ENCODE measurements at regions not wholly inside any gene's neighbourhood (a gene's known extent, or its start where the extent isn't known, plus 50 kb on each side); places are given as distances from the start of the nearest gene placed in this dataset.

GRCh38 chr2:128541448-128541847, 222.8 kb upstream of the HS6ST1 start:
- FAIRE-seq: no peak

DNA sequence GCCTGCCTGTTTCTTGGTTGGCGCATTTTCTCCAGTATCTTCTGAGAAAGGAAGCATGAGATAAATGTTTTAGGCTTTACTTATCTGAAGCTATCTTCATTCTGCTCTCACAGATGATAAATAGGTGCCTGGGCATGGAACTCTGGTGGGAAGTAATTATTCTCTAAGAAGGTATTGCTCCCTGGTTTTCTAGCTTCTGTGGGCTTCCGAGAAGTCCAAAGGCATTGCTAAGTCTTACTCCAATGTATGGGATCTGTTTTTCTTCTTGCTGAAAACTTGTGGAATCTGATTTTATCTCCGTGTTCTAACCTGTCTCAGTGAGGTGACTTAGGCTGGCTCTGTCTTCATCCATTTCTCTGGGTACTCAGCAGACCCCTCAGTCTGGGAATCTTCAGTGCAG, 224.4 kb upstream of the HS6ST1 start:
- no peak for FAIRE-seq

DNA sequence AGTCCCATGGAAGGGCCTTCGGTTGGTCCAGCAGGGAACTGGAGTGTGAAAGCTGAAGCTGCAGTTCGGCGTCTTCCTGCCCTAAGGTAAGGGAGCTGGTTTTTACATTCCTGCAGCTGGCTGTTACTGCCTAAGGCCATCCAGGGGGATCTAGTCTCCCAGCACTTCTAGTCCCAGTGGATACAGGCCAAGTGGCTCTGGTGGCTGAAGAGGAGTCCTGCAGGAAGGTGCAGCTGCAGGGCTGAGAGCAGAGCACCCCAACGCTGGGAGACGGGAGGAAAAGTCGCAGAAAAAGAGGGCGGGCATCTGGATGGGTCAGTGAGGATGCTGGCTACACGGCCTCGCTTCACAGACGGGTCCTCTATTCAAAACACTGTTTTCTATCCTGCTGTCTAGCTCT, 225.0 kb upstream of the HS6ST1 start:
- FAIRE-seq: no peak

DNA sequence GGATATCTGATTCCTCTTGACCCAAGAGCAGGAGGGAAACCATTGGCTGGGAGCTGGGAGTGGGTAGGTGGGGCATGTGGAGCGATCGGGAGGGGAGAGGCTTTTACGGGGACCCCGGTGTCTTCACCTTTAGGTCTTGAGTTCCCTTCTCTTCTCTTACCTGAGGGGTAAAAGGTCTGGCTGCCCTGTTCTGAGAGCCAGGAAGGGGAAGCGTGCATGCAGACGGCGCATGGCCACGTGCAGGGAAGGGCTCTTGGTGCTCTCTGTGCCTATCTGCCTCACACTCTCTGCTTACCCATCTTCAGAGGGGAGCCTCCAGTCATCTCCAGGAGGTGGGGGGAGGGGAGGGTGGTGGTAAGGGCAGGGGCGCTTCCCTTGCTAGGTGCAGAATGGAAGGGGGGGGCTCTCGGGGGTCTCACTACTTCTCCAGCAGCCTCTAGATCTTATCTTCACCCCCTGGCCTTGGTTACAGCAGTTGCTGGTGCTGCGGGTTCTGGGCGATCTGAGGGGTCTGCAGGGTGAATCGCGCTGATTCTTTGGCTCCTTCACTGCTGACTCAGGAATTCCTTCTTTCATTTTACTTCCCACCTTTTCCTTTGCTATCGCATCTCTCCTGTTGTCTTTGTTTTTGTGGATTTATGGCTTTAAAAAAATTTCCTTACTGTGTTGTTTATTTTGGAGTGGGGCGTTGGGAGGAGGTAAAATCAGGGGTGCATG, 225.8 kb upstream of the HS6ST1 start:
- FAIRE-seq: no peak

DNA sequence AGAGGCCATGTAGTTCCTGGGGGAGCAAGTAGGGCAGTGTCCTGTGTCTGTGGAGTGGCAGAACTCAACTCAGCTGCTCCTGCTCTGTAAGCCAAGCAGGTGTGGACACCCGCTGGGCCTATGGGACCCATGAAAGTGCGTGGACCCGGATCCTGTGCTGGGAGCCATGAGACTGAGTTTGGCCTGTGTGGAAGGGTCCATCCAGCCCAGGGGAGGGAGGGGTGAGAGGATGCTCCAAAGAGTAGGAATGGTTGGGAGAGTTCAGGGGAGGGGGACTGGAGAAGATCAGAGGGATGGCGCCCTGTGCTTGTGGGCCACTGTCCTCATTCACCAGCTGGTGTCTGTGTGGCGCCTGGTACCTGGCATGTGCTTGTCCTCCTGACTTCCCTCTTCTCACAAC, 226.4 kb upstream of the HS6ST1 start:
- no peak for FAIRE-seq

- no peak for FAIRE-seq
These were observed 227.2 kb upstream of the HS6ST1 start for GRCh38 chr2:128545829-128546228.

- no peak for FAIRE-seq
These were observed 229.0 kb upstream of the HS6ST1 start for GRCh38 chr2:128547667-128548066.

- FAIRE-seq: no peak
These were observed 229.8 kb upstream of the HS6ST1 start for GRCh38 chr2:128548461-128548891.

DNA sequence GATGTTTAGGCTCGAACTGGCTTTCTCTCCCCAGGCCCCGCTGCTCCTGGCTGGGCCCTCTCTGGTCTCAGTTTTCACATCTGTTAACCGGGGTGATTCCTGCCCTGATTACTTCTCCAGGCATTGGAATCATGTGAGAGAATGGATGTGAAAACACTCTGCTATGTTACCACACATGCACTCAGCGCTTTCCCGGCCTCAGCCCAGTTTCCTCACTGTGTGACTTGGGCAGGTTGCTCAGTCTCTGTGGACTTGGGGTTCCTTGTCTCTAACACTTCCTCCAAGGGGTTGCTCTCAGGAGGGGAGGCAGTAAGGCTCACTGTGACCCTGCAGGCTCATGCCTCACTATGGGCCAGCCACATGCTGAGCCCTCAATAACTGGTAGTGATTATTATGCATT, 230.4 kb upstream of the HS6ST1 start:
- FAIRE-seq: no peak

DNA sequence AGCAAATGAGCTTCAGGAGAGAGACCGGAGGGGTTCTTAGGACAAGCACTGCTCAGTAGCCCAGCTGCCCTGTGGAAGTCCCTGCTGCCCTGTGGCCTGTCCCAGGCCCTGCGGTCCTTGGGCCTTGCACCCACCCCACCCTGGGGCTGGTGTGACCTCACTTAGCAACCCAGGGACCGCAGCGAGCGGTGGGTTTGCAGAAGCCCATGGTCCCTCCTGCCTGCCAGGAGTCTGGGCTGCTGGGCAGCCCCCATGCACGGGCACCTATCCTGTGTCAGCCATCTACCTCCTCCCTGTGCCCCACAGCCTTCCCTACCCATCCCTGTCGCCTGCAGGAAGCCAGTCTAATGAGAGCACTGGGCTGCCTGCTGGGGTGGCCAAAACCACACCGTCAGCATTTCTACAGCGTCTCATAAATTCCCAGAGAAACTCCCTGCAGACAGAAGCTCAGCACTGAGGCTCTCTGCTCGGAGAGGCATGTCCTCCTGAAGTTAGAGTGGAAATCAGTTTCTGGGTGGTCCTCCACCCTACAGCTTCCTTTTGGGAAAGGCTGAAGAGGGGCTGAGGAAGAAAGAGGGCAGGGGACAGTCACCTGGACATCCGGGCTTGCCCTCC, 231.1 kb upstream of the HS6ST1 start:
- FAIRE-seq: no peak

DNA sequence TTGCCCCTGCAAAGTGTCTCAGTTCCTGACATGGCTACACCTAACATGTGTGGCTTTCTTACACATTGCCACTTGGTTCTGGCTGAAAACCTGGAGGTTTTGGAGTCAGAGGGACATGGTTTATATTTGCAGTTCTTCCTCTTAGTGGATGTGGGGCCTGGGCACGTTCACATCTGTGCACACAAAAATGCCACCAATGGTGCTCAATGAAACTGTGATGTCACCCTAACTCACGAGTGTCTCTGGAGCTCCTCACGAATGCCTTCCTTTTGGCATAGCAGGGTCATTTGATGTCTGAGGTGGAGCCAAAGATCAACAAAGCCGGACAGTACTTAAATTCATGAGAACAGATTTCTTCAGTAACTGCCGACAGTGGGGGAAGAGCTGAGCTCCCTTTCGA, 231.7 kb upstream of the HS6ST1 start:
- FAIRE-seq: no peak

GRCh38 chr2:128550801-128551416, 232.2 kb upstream of the HS6ST1 start:
- no peak for FAIRE-seq

GRCh38 chr2:128551435-128551834, 232.8 kb upstream of the HS6ST1 start:
- FAIRE-seq: no peak

GRCh38 chr2:128552141-128552805, 233.6 kb upstream of the HS6ST1 start:
- no peak for FAIRE-seq

GRCh38 chr2:128552806-128553551, 234.3 kb upstream of the HS6ST1 start:
- FAIRE-seq: no peak

DNA sequence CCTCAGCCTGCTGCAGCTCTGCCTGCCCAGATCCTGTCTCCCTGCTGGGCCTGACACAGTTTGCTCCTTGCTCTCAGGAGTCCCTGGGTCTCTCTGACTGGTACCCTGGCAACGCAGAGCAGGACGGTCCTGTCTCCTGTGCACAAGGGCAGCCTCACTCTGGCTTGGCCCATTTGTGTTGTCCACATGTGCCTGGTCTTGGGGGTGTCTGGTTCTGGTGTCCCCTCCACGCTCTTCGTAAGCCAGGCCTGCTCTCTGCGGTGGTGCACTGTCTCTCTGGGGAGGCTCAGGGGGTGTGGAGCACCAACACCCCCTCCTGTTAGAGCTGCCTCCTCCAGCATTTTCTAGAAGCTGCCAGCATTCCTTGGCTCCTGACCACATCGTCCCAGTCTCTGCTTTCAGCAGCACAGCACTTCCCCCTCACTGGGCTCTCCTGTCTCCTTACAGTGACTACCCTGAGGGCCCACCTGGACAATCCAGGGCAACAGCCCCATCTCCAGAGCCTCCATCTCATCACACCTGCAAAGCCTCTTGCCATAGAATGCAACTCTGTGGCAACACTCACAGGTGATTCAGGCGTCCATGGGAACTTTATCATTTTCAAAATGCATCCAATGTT, 235.6 kb upstream of the HS6ST1 start:
- no peak for FAIRE-seq

DNA sequence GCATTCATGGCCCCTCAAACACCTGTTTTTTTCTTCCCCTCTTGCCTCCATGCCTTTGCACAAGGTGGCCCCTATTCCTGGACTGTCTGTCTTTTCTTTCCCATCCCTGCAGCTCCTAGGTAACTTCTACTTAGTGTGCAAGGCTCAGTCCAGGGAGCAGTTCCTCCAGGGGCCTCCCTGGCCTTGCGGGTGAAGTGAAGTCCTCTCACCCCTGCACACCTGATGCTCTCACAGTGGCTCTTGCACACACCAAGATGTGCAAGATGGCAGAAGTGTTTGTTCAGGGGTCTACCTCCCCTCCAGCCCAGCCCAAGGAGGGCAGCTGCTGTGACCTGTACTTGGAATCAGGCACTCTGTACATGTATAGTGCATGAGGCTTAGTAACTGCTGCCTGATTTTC, 236.8 kb upstream of the HS6ST1 start:
- FAIRE-seq: no peak

GRCh38 chr2:128556089-128556488, 237.4 kb upstream of the HS6ST1 start:
- no peak for FAIRE-seq

DNA sequence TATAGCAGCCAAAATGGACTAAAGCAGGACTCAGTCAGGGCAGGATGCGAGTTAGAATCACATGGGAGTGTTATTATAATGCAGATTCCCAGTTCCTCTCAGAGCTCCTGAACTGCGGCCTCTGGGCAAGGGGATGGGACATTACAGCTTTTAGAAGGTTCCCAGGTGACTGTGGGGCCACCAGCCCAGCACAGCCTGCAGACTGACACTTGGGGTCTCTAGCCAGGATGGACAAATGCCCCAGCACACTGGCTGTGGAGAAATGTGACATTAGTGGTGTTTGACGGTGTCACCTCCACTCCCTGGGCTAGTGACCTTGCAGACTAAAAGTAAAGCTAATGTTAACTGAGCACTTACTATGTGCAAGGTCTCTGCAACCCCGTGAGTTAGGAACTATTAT, 238.0 kb upstream of the HS6ST1 start:
- FAIRE-seq: no peak

DNA sequence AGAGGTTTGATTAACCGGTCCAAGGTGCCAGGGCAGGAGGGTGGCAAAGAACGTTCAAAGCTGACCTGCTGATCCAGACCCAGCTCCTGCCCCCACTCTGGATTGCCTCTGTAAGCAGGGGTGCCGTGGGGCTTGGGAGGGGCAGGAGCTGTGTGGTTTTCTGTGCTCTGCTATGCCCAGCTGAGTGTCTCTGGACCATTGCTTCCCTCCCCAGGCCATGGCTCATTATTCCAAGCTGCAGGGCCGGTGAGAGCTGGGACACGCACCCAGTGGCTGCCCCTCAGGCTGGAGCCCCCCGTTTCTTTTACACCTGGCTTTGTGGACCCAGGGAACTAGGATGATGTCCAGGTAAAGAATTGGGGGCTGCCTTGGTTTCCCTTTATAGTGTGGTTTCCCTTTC, 238.4 kb upstream of the HS6ST1 start:
- no peak for FAIRE-seq

GRCh38 chr2:128557831-128558241, 239.2 kb upstream of the HS6ST1 start:
- FAIRE-seq: no peak

- FAIRE-seq: no peak
These were observed 239.8 kb upstream of the HS6ST1 start for GRCh38 chr2:128558441-128558840.

All from endometrium (tissue), 2 donors.